Sigmoid colon (tissue), 6 donors: ENCODE measurements at regions not wholly inside any gene's neighbourhood (a gene's known extent, or its start where the extent isn't known, plus 50 kb on each side); places are given as distances from the start of the nearest gene placed in this dataset.
A peak's percentile ranks its signal among the peaks of the same experiment; 100 is the strongest.

Source experiments
- DNase-seq: peaks from one replicate; pipeline ENCODE4 v3.0.0-alpha.2; 2019
- H3K27ac ChIP-seq, 4 donors: fragments of 200-600 bp; sonication (generic); one replicate each; pipeline ENCODE4 v1.5.1; 2016 to 2019; ENCODE audit warnings: mild to moderate bottlenecking in 1 of 4
- H3K27me3 ChIP-seq, 3 donors: fragments of 200-600 bp; sonication (generic); one replicate each; pipeline ENCODE4 v1.5.1; 2019; ENCODE audit warnings: mild to moderate bottlenecking in 1 of 3
- H3K36me3 ChIP-seq, 4 donors: fragments of 200-600 bp; sonication (generic); one replicate each; pipeline ENCODE4 v1.5.1; 2016 to 2019
- H3K4me1 ChIP-seq, 4 donors: fragments of 200-600 bp; sonication (generic); one replicate each; pipeline ENCODE4 v1.5.1; 2017 to 2019
- H3K4me3 ChIP-seq, 4 donors: fragments of 200-600 bp; sonication (generic); one replicate each; pipeline ENCODE4 v1.5.1; 2017 to 2019; ENCODE audit warnings: mild to moderate bottlenecking in 2 of 4, moderate library complexity in 1 of 4
- H3K9me3 ChIP-seq, 4 donors: fragments of 200-600 bp in 3 of 4; sonication (generic) in 3 of 4; one replicate each; pipeline versions ENCODE4 v1.5.1 to v1.6.1; 2013 to 2019
- EP300 ChIP-seq, 4 donors: sonication (generic); formaldehyde crosslinking; IDR thresholded peaks; one replicate each; pipeline ENCODE4 v1.6.1; 2017; ENCODE audit warnings: antibody characterized with exemption in 4 of 4
- POLR2A ChIP-seq, 2 donors: fragments of 450-650 bp; IDR thresholded peaks; one replicate each; pipeline ENCODE4 v1.6.1; 2016; ENCODE audit warnings: antibody characterized with exemption in 2 of 2, mild to moderate bottlenecking in 2 of 2, moderate library complexity in 2 of 2
- POLR2AphosphoS5 ChIP-seq, 4 donors: sonication (generic); formaldehyde crosslinking; IDR thresholded peaks; one replicate each; pipeline ENCODE4 v1.6.1; 2017; ENCODE audit warnings: antibody characterized with exemption in 4 of 4
- WGBS, 2 donors: extraction: QIAGEN DNeasy Blood & Tissue Kit; methylation state at CpG; one replicate each; pipeline ENCODE4 v1.1.7; 2013; 5-methylcytosine and 5-hydroxymethylcytosine counted together
- intact Hi-C: fragments of 100-400 bp; cut with DNase I; formaldehyde crosslinking; loops from one replicate; pipeline ENCODE4 v1.15.1; 2023
- TF ChIP-seq, protein P1 (sequence below), 4 experiments: fragments of 450-650 bp in 3 of 4; fragments of 200-600 bp in 1 of 4; IDR thresholded peaks; one replicate each; pipeline ENCODE4 v1.5.1; 2016 to 2019; ENCODE audit warnings: antibody characterized with exemption in 4 of 4, mild to moderate bottlenecking in 3 of 4, moderate library complexity in 2 of 4
- donor health status: healthy with polysubstance abuse.
- donor health status: healthy.

DNA sequence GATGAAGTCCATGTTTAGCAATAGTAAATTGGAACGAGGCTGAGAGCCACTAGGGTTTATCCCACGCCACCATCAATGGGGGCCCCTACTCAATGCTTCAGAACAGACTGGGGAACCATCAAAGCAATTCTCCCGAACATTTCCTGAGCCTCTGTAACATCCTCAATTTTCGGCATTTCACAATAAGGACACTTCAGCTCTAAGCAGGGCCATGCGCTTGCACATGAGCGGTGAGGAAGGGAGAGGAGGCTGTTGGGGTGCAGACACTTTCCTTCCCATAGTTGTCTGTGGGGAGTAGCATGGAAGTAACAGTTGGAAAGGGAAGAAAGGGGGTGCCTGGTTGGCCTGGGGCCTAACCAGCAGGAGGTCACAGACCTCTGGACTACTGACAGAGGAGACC is 129.9 kb upstream of the PRMT8 start:
- Histone ChIP-seq H3K4me1 (peaks cover 0 to 9% (median 7%) of the 10 kb centered on the region in 4 donors), H3K27ac (no peak overlapping the region), H3K27me3 (peaks cover 14 to 47% (median 35%) of the 10 kb centered on the region in 3 donors), H3K9me3 (no peaks in the 10 kb centered on the region), H3K4me3 (no peak overlapping the region), H3K36me3 (no peaks in the 10 kb centered on the region)
- DNase-seq = no peak
- 86 to 88% methylated on average over 6 of the region's 6 CpGs for WGBS, 2 donors
- TF ChIP-seq POLR2A (IDR thresholded peaks at IDR 0.05) (no peak), EP300 (IDR thresholded peaks at IDR 0.05) (no peak), POLR2AphosphoS5 (IDR thresholded peaks at IDR 0.05) (no peak)
- TF ChIP-seq, protein P1, sequence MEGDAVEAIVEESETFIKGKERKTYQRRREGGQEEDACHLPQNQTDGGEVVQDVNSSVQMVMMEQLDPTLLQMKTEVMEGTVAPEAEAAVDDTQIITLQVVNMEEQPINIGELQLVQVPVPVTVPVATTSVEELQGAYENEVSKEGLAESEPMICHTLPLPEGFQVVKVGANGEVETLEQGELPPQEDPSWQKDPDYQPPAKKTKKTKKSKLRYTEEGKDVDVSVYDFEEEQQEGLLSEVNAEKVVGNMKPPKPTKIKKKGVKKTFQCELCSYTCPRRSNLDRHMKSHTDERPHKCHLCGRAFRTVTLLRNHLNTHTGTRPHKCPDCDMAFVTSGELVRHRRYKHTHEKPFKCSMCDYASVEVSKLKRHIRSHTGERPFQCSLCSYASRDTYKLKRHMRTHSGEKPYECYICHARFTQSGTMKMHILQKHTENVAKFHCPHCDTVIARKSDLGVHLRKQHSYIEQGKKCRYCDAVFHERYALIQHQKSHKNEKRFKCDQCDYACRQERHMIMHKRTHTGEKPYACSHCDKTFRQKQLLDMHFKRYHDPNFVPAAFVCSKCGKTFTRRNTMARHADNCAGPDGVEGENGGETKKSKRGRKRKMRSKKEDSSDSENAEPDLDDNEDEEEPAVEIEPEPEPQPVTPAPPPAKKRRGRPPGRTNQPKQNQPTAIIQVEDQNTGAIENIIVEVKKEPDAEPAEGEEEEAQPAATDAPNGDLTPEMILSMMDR (IDR thresholded peaks at IDR 0.05) = no peak
- intact Hi-C loops = no loop called here

DNA sequence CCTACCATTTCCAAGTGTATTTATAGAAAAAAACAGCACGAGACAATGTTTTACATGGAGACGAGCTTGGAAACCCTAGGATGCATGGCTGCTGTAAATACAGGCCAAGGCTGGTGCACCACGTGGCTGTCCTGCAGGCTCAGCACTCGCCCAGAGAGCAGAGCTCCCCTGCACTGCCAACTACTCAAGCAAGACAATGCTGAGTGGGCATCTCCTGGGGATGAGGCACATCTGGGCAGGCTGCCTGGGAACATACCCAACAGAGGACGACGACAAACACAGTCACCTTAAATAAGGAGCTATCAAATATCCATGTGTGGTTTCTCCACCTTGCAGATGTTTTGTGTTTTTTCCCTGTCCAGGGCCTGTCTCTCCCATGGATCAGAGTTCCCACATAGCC is 128.3 kb upstream of the PRMT8 start:
- Histone ChIP-seq H3K36me3 (no peaks in the 10 kb centered on the region), H3K9me3 (no peaks in the 10 kb centered on the region), H3K27me3 (peaks cover 22 to 60% (median 42%) of the 10 kb centered on the region in 3 donors), H3K27ac (no peak overlapping the region), H3K4me3 (no peak overlapping the region), H3K4me1 (peaks cover 0 to 13% (median 9%) of the 10 kb centered on the region in 4 donors)
- intact Hi-C loops = no loop called here
- TF ChIP-seq, protein P1 (IDR thresholded peaks at IDR 0.05) = no peak
- DNase-seq = no peak
- 86 to 89% methylated on average over 6 of the region's 6 CpGs for WGBS, 2 donors

DNA sequence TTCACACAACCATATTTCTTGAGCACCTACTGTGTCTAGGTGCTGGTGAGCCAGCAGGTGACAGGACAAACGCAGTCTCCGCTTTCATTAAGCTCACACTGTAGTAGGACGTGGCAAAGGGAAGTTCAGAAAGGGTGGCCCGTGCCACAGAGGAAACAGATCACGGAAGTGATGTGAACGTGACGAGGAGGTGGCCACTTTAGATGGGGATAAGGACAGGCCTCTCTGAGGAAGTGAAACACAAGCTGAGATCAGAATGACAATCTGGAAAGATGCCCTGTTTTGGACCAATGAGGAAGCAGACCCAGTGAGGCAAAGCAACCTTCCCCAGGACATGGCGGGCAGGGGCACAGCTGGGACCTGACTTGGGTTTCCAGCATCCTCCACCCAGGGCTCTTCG is 127.4 kb upstream of the PRMT8 start:
- intact Hi-C loops = no loop called here
- no peak overlapping the region for H3K27ac ChIP-seq
- WGBS, 2 donors = 63 to 86% methylated on average over 9 of the region's 9 CpGs
- H3K27me3 ChIP-seq = peaks cover 22 to 66% (median 42%) of the 10 kb centered on the region in 3 donors
- H3K36me3 ChIP-seq = no peaks in the 10 kb centered on the region
- H3K4me3 ChIP-seq = no peak overlapping the region
- peak in 1 of 4 donors; percentile 10 for TF ChIP-seq POLR2AphosphoS5 (IDR thresholded peaks at IDR 0.05)
- TF ChIP-seq POLR2A (IDR thresholded peaks at IDR 0.05) = no peak
- DNase-seq = no peak
- H3K4me1 ChIP-seq = peaks cover 0 to 13% (median 9%) of the 10 kb centered on the region in 4 donors
- H3K9me3 ChIP-seq = no peaks in the 10 kb centered on the region

DNA sequence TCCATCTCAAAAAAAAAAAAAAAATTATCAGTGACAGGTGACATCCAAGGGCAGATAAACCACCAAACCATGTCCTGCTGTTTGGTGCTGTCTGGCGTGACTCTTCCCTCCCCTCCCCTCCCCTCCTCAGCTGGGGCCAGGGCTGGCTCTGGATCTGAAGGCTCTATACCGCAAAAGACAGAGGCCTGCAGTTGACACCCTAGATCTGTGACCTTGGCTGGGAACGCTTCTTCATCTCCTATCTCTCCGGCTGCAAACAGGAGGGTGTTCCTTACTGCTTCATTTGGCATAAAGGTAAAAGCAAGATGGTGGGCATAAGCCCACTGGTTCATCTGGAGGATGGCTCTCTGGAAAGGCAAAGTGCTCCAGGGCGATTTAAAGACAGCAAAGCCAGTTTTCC is 126.8 kb upstream of the PRMT8 start:
- H3K4me3 ChIP-seq = no peak overlapping the region
- TF ChIP-seq POLR2AphosphoS5 (IDR thresholded peaks at IDR 0.05) (no peak), EP300 (IDR thresholded peaks at IDR 0.05) (no peak), POLR2A (IDR thresholded peaks at IDR 0.05) (no peak)
- TF ChIP-seq, protein P1 (IDR thresholded peaks at IDR 0.05) = no peak
- H3K4me1 ChIP-seq = peaks cover 0 to 13% (median 9%) of the 10 kb centered on the region in 4 donors
- no peaks in the 10 kb centered on the region for H3K9me3 ChIP-seq
- H3K27ac ChIP-seq = no peak overlapping the region
- no peaks in the 10 kb centered on the region for H3K36me3 ChIP-seq
- DNase-seq = no peak
- peaks cover 22 to 66% (median 42%) of the 10 kb centered on the region in 3 donors for H3K27me3 ChIP-seq
- 92 to 93% methylated on average over 5 of the region's 5 CpGs for WGBS, 2 donors
- intact Hi-C loops = no loop called here

DNA sequence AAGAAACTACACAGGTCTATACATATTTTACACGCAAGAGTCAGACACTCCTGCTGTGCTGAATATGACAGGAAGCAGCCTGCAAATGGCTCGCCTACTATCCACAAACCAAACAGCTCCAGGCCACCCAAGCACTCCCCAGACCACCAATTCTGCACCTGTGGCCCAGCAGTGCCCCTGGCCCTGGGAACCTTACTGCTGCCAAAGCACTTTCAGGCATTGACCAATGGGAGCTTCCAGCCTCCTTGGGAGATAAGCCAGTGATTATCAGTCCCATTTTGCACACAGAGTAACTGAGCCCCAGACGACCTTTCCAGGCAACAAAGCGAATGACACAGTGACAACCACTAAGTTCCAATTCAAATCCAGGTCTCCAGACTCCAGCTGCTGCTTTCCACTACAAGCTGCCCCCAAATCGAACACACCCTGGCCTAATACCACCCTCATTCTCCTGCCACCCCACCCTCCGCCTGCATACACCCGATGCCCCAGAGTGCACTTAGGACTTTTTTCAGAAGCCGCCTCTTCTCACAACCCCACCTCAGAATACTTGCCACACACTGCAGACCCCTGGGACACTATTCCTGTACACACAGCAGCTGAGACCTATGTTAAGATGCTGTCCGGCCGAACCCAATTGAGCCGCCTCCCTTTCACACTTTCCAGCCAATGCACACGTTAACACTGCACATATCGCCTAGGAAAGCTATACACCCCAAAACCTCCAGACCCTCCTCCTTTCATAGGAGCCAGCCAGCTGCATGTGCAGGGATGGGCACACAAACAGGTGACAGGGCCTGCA is 126.1 kb upstream of the PRMT8 start:
- 76 to 80% methylated on average over 13 of the region's 13 CpGs for WGBS, 2 donors

More for the DNA sequence above, 126.1 kb upstream of the PRMT8 start:
- H3K36me3 ChIP-seq = no peaks in the 10 kb centered on the region
- DNase-seq = no peak
- H3K27me3 ChIP-seq = peaks cover 22 to 66% (median 42%) of the 10 kb centered on the region in 3 donors
- intact Hi-C loops = no loop called here
- no peaks in the 10 kb centered on the region for H3K9me3 ChIP-seq
- TF ChIP-seq POLR2A (IDR thresholded peaks at IDR 0.05) (no peak), EP300 (IDR thresholded peaks at IDR 0.05) (no peak), POLR2AphosphoS5 (IDR thresholded peaks at IDR 0.05) (no peak)
- TF ChIP-seq, protein P1 (IDR thresholded peaks at IDR 0.05) = no peak
- H3K4me3 ChIP-seq = no peak overlapping the region
- peaks cover 0 to 13% (median 9%) of the 10 kb centered on the region in 4 donors for H3K4me1 ChIP-seq
- no peak overlapping the region for H3K27ac ChIP-seq
